OCI-LY1 (cell line): ENCODE measurements at regions not wholly inside any gene's neighbourhood (a gene's known extent, or its start where the extent isn't known, plus 50 kb on each side); places are given as distances from the start of the nearest gene placed in this dataset.

ENCODE experiments used
- H2AFZ ChIP-seq: fragments of 200-600 bp; sonication (generic), shearing (Covaris generic); 2 replicates; pipeline ENCODE4 v1.6.0; 2014; ENCODE audit warnings: antibody characterized with exemption, mild to moderate bottlenecking, low read length
- H3F3A ChIP-seq: fragments of 200-600 bp; sonication (generic), shearing (Covaris generic); 2 replicates; pipeline ENCODE4 v1.6.0; 2014; ENCODE audit warnings: mild to moderate bottlenecking, antibody characterized with exemption, low read length, moderate library complexity; ENCODE audit not compliant: insufficient read depth
- H3K27ac ChIP-seq: fragments of 200-600 bp; sonication (generic); 2 replicates; pipeline ENCODE4 v1.5.1; 2014; ENCODE audit warnings: low read length, mixed run types, mild to moderate bottlenecking, low read depth; ENCODE audit not compliant: poor library complexity, severe bottlenecking
- H3K27me3 ChIP-seq: fragments of 200-600 bp; sonication (generic); 2 replicates; pipeline ENCODE4 v1.6.0; 2014; ENCODE audit warnings: antibody characterized with exemption, mild to moderate bottlenecking, low read length, moderate library complexity; ENCODE audit not compliant: insufficient read depth
- H3K36me3 ChIP-seq: fragments of 200-600 bp; sonication (generic); 2 replicates; pipeline ENCODE4 v1.6.1; 2014; ENCODE audit warnings: mild to moderate bottlenecking, antibody characterized with exemption, low read length, moderate library complexity, mixed read lengths; ENCODE audit not compliant: insufficient read depth
- H3K4me1 ChIP-seq: fragments of 200-600 bp; sonication (generic); 2 replicates; pipeline ENCODE4 v1.5.1; 2014; ENCODE audit warnings: mild to moderate bottlenecking, low read length, moderate library complexity; ENCODE audit not compliant: insufficient read depth, severe bottlenecking
- H3K4me2 ChIP-seq: fragments of 200-600 bp; sonication (generic), shearing (Covaris generic); 2 replicates; pipeline ENCODE4 v1.6.1; 2014; ENCODE audit warnings: low read length
- H3K4me3 ChIP-seq: fragments of 200-600 bp; sonication (generic); 2 replicates; pipeline ENCODE4 v1.5.1; 2014; ENCODE audit warnings: low read length, low read depth, mild to moderate bottlenecking, mixed read lengths; ENCODE audit not compliant: poor library complexity, severe bottlenecking
- H3K79me2 ChIP-seq: fragments of 200-600 bp; shearing (Covaris generic); 2 replicates; pipeline ENCODE4 v1.6.1; 2016; ENCODE audit warnings: mixed run types, low read length, mixed read lengths; ENCODE audit not compliant: insufficient read depth
- H3K9ac ChIP-seq: fragments of 200-600 bp; sonication (generic), shearing (Covaris generic); 2 replicates; pipeline ENCODE4 v1.6.1; 2014; ENCODE audit warnings: mild to moderate bottlenecking, low read length, mixed read lengths
- H3K9me2 ChIP-seq: fragments of 200-600 bp; sonication (generic), shearing (Covaris generic); 2 replicates; pipeline ENCODE4 v1.6.1; 2014; ENCODE audit warnings: low read depth, mild to moderate bottlenecking, low read length, mixed read lengths
- H3K9me3 ChIP-seq: fragments of 200-600 bp; shearing (Covaris generic); 2 replicates; pipeline ENCODE4 v1.6.1; 2014; ENCODE audit warnings: low read length, mixed read lengths
- H4K20me1 ChIP-seq: fragments of 200-600 bp; sonication (generic), shearing (Covaris generic); 2 replicates; pipeline ENCODE4 v1.6.0; 2016; ENCODE audit warnings: mild to moderate bottlenecking, low read length; ENCODE audit not compliant: insufficient read depth
- EZH2 ChIP-seq: fragments of 200-600 bp; sonication (generic), shearing (Covaris generic); IDR thresholded peaks from 2 replicates; pipeline ENCODE4 v1.8.0; 2017; ENCODE audit warnings: borderline replicate concordance, mixed run types, mild to moderate bottlenecking, antibody characterized with exemption, low read length, moderate library complexity, mixed read lengths
- TF ChIP-seq, protein P1 (sequence below): fragments of 200-600 bp; sonication (generic), shearing (Covaris generic); IDR thresholded peaks from 2 replicates; pipeline ENCODE4 v1.5.1; 2017; ENCODE audit warnings: mild to moderate bottlenecking, antibody characterized with exemption, low read length, moderate library complexity, mixed read lengths

- Histone ChIP-seq H4K20me1 (no peaks in the 10 kb centered on the region), H3K4me1 (no peaks in the 10 kb centered on the region), H3F3A (no peaks in the 10 kb centered on the region), H3K9me3 (no peaks in the 10 kb centered on the region), H2AFZ (no peak overlapping the region), H3K27ac (no peak overlapping the region), H3K9ac (no peak overlapping the region), H3K27me3 (no peaks in the 10 kb centered on the region), H3K9me2 (no peaks in the 10 kb centered on the region), H3K79me2 (no peaks in the 10 kb centered on the region), H3K36me3 (no peaks in the 10 kb centered on the region), H3K4me2 (no peak overlapping the region), H3K4me3 (no peak overlapping the region)
- TF ChIP-seq, protein P1, sequence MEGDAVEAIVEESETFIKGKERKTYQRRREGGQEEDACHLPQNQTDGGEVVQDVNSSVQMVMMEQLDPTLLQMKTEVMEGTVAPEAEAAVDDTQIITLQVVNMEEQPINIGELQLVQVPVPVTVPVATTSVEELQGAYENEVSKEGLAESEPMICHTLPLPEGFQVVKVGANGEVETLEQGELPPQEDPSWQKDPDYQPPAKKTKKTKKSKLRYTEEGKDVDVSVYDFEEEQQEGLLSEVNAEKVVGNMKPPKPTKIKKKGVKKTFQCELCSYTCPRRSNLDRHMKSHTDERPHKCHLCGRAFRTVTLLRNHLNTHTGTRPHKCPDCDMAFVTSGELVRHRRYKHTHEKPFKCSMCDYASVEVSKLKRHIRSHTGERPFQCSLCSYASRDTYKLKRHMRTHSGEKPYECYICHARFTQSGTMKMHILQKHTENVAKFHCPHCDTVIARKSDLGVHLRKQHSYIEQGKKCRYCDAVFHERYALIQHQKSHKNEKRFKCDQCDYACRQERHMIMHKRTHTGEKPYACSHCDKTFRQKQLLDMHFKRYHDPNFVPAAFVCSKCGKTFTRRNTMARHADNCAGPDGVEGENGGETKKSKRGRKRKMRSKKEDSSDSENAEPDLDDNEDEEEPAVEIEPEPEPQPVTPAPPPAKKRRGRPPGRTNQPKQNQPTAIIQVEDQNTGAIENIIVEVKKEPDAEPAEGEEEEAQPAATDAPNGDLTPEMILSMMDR: no peak
Measured at GRCh38 chr5:74418261-74418660, 222.3 kb downstream of the ENC1 start.

GRCh38 chr5:74415695-74416102 lies 224.8 kb downstream of the ENC1 start:
- Histone ChIP-seq H3K27ac (no peak overlapping the region), H3K9me3 (no peaks in the 10 kb centered on the region), H3K9ac (no peak overlapping the region), H3K79me2 (no peaks in the 10 kb centered on the region), H3K4me1 (no peaks in the 10 kb centered on the region), H4K20me1 (no peaks in the 10 kb centered on the region), H3K9me2 (no peaks in the 10 kb centered on the region), H3F3A (no peaks in the 10 kb centered on the region), H3K4me3 (no peak overlapping the region), H3K4me2 (no peak overlapping the region), H3K27me3 (no peaks in the 10 kb centered on the region), H2AFZ (no peak overlapping the region), H3K36me3 (no peaks in the 10 kb centered on the region)
- no peak for TF ChIP-seq EZH2
- TF ChIP-seq, protein P1: no peak

- no peaks in the 10 kb centered on the region for H4K20me1 ChIP-seq
- no peaks in the 10 kb centered on the region for H3K9me3 ChIP-seq
- H3K4me1 ChIP-seq: no peaks in the 10 kb centered on the region
- no peaks in the 10 kb centered on the region for H3K79me2 ChIP-seq
- H2AFZ ChIP-seq: no peak overlapping the region
- H3K4me3 ChIP-seq: no peak overlapping the region
- H3F3A ChIP-seq: no peaks in the 10 kb centered on the region
- H3K9ac ChIP-seq: no peak overlapping the region
- H3K9me2 ChIP-seq: no peaks in the 10 kb centered on the region
- H3K36me3 ChIP-seq: no peaks in the 10 kb centered on the region
- H3K27ac ChIP-seq: no peak overlapping the region
- TF ChIP-seq EZH2: no peak
- TF ChIP-seq, protein P1: no peak
- H3K27me3 ChIP-seq: no peaks in the 10 kb centered on the region
- no peak overlapping the region for H3K4me2 ChIP-seq
Measured at GRCh38 chr5:74414228-74414627, 226.3 kb downstream of the ENC1 start.
